GM23338 (cell line): ENCODE measurements at regions not wholly inside any gene's neighbourhood (a gene's known extent, or its start where the extent isn't known, plus 50 kb on each side); places are given as distances from the start of the nearest gene placed in this dataset.

ENCODE experiments used
- CREB1 ChIP-seq: fragments of 250-450 bp; sonication (Bioruptor Pico); IDR thresholded peaks from 2 replicates; pipeline ENCODE4 v1.5.0; 2020; ENCODE audit warnings: low read depth, mild to moderate bottlenecking, moderate library complexity
- EZH2 ChIP-seq: fragments of 200-600 bp; sonication (generic); IDR thresholded peaks from one replicate; pipeline ENCODE4 v1.8.0; 2017; ENCODE audit warnings: antibody characterized with exemption, mild to moderate bottlenecking, low read depth; ENCODE audit not compliant: unreplicated experiment
- EZH2phosphoT487 ChIP-seq: fragments of 200-600 bp; sonication (generic); IDR thresholded peaks from one replicate; pipeline ENCODE4 v1.8.1; 2018; ENCODE audit warnings: antibody characterized with exemption; ENCODE audit not compliant: unreplicated experiment
- JUNB ChIP-seq: IDR thresholded peaks from one replicate; pipeline ENCODE4 v1.6.1; 2016; ENCODE audit warnings: antibody characterized with exemption; ENCODE audit not compliant: unreplicated experiment
- NANOG ChIP-seq: IDR thresholded peaks from 2 replicates; pipeline ENCODE4 v1.6.1; 2016; ENCODE audit warnings: antibody characterized with exemption, borderline replicate concordance
- POLR2AphosphoS5 ChIP-seq: IDR thresholded peaks from 2 replicates; pipeline ENCODE4 v1.6.1; 2016; ENCODE audit warnings: antibody characterized with exemption, low read depth
- ZNF331 ChIP-seq: fragments of 250-450 bp; sonication (Bioruptor Pico); IDR thresholded peaks from 2 replicates; pipeline ENCODE4 v1.5.0; 2020; ENCODE audit warnings: low read depth, mild to moderate bottlenecking, moderate library complexity
- TF ChIP-seq, protein P1 (sequence below), 2 experiments: fragments of 200-600 bp in 1 of 2; sonication (generic) in 1 of 2; conservative IDR thresholded peaks; 2 replicates each; pipeline versions ENCODE4 v1.5.1 to v1.6.1; 2016 to 2017; ENCODE audit warnings: antibody characterized with exemption in 2 of 2, low read depth in 2 of 2, mild to moderate bottlenecking in 2 of 2, moderate library complexity in 1 of 2
- TF ChIP-seq, protein P2 (sequence below): IDR thresholded peaks from one replicate; pipeline ENCODE4 v1.6.1; 2018; ENCODE audit warnings: antibody characterized with exemption; ENCODE audit not compliant: unreplicated experiment
- TF ChIP-seq, protein P3 (sequence below): fragments of 250-450 bp; sonication (Bioruptor Pico); IDR thresholded peaks from 2 replicates; pipeline ENCODE4 v1.5.0; 2020; ENCODE audit warnings: mild to moderate bottlenecking, moderate library complexity
- TF ChIP-seq, protein P4 (sequence below): IDR thresholded peaks from 2 replicates; pipeline ENCODE4 v1.6.1; 2016; ENCODE audit warnings: antibody characterized with exemption

DNA sequence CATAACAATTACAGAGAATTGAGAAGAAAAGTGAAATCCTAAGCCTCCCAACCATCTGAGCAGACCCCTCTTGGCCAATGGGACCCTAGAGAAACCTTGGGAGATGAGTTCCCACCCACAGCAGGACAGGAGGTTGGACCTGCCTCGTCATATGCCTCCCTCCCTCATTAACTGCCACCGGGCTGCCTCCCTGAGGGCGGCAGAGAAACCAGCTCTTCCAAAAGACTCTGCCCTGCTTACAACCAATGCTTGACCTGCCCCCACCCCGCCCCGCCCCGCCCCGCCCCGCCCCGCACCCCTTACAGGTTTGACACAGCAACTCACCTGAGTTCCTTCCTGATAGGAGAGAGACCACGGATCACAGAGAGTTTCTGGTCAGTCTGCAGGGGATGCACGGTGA, 86.1 kb downstream of the ADRA2C start:
- TF ChIP-seq, protein P1, sequence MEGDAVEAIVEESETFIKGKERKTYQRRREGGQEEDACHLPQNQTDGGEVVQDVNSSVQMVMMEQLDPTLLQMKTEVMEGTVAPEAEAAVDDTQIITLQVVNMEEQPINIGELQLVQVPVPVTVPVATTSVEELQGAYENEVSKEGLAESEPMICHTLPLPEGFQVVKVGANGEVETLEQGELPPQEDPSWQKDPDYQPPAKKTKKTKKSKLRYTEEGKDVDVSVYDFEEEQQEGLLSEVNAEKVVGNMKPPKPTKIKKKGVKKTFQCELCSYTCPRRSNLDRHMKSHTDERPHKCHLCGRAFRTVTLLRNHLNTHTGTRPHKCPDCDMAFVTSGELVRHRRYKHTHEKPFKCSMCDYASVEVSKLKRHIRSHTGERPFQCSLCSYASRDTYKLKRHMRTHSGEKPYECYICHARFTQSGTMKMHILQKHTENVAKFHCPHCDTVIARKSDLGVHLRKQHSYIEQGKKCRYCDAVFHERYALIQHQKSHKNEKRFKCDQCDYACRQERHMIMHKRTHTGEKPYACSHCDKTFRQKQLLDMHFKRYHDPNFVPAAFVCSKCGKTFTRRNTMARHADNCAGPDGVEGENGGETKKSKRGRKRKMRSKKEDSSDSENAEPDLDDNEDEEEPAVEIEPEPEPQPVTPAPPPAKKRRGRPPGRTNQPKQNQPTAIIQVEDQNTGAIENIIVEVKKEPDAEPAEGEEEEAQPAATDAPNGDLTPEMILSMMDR (conservative IDR thresholded peaks at IDR 0.05; ENCODE audit: low read depth in 2 of 2) = no peak
- TF ChIP-seq CREB1 (CRISPR knock-in tag) (no peak), POLR2AphosphoS5 (no peak), EZH2 (no peak), JUNB (no peak), EZH2phosphoT487 (no peak), NANOG (no peak), ZNF331 (CRISPR knock-in tag) (no peak)
- TF ChIP-seq, protein P2, sequence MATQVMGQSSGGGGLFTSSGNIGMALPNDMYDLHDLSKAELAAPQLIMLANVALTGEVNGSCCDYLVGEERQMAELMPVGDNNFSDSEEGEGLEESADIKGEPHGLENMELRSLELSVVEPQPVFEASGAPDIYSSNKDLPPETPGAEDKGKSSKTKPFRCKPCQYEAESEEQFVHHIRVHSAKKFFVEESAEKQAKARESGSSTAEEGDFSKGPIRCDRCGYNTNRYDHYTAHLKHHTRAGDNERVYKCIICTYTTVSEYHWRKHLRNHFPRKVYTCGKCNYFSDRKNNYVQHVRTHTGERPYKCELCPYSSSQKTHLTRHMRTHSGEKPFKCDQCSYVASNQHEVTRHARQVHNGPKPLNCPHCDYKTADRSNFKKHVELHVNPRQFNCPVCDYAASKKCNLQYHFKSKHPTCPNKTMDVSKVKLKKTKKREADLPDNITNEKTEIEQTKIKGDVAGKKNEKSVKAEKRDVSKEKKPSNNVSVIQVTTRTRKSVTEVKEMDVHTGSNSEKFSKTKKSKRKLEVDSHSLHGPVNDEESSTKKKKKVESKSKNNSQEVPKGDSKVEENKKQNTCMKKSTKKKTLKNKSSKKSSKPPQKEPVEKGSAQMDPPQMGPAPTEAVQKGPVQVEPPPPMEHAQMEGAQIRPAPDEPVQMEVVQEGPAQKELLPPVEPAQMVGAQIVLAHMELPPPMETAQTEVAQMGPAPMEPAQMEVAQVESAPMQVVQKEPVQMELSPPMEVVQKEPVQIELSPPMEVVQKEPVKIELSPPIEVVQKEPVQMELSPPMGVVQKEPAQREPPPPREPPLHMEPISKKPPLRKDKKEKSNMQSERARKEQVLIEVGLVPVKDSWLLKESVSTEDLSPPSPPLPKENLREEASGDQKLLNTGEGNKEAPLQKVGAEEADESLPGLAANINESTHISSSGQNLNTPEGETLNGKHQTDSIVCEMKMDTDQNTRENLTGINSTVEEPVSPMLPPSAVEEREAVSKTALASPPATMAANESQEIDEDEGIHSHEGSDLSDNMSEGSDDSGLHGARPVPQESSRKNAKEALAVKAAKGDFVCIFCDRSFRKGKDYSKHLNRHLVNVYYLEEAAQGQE = no peak
- TF ChIP-seq, protein P3, sequence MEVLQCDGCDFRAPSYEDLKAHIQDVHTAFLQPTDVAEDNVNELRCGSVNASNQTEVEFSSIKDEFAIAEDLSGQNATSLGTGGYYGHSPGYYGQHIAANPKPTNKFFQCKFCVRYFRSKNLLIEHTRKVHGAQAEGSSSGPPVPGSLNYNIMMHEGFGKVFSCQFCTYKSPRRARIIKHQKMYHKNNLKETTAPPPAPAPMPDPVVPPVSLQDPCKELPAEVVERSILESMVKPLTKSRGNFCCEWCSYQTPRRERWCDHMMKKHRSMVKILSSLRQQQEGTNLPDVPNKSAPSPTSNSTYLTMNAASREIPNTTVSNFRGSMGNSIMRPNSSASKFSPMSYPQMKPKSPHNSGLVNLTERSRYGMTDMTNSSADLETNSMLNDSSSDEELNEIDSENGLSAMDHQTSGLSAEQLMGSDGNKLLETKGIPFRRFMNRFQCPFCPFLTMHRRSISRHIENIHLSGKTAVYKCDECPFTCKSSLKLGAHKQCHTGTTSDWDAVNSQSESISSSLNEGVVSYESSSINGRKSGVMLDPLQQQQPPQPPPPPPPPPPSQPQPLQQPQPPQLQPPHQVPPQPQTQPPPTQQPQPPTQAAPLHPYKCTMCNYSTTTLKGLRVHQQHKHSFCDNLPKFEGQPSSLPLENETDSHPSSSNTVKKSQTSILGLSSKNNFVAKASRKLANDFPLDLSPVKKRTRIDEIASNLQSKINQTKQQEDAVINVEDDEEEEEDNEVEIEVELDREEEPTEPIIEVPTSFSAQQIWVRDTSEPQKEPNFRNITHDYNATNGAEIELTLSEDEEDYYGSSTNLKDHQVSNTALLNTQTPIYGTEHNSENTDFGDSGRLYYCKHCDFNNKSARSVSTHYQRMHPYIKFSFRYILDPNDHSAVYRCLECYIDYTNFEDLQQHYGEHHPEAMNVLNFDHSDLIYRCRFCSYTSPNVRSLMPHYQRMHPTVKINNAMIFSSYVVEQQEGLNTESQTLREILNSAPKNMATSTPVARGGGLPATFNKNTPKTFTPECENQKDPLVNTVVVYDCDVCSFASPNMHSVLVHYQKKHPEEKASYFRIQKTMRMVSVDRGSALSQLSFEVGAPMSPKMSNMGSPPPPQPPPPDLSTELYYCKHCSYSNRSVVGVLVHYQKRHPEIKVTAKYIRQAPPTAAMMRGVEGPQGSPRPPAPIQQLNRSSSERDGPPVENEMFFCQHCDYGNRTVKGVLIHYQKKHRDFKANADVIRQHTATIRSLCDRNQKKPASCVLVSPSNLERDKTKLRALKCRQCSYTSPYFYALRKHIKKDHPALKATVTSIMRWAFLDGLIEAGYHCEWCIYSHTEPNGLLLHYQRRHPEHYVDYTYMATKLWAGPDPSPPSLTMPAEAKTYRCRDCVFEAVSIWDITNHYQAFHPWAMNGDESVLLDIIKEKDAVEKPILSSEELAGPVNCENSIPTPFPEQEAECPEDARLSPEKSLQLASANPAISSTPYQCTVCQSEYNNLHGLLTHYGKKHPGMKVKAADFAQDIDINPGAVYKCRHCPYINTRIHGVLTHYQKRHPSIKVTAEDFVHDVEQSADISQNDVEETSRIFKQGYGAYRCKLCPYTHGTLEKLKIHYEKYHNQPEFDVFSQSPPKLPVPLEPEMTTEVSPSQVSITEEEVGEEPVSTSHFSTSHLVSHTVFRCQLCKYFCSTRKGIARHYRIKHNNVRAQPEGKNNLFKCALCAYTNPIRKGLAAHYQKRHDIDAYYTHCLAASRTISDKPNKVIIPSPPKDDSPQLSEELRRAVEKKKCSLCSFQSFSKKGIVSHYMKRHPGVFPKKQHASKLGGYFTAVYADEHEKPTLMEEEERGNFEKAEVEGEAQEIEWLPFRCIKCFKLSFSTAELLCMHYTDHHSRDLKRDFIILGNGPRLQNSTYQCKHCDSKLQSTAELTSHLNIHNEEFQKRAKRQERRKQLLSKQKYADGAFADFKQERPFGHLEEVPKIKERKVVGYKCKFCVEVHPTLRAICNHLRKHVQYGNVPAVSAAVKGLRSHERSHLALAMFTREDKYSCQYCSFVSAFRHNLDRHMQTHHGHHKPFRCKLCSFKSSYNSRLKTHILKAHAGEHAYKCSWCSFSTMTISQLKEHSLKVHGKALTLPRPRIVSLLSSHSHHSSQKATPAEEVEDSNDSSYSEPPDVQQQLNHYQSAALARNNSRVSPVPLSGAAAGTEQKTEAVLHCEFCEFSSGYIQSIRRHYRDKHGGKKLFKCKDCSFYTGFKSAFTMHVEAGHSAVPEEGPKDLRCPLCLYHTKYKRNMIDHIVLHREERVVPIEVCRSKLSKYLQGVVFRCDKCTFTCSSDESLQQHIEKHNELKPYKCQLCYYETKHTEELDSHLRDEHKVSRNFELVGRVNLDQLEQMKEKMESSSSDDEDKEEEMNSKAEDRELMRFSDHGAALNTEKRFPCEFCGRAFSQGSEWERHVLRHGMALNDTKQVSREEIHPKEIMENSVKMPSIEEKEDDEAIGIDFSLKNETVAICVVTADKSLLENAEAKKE (CRISPR knock-in tag) = no peak
- TF ChIP-seq, protein P4, sequence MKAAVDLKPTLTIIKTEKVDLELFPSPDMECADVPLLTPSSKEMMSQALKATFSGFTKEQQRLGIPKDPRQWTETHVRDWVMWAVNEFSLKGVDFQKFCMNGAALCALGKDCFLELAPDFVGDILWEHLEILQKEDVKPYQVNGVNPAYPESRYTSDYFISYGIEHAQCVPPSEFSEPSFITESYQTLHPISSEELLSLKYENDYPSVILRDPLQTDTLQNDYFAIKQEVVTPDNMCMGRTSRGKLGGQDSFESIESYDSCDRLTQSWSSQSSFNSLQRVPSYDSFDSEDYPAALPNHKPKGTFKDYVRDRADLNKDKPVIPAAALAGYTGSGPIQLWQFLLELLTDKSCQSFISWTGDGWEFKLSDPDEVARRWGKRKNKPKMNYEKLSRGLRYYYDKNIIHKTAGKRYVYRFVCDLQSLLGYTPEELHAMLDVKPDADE = no peak
